ENCODE measurements at regions not wholly inside any gene's neighbourhood (a gene's known extent, or its start where the extent isn't known, plus 50 kb on each side); places are given as distances from the start of the nearest gene placed in this dataset.

- Histone ChIP-seq H3K27me3 (replicated peaks in 1 of 7) (no peaks in the 10 kb centered on the region), H3K4me1 (no peaks in the 10 kb centered on the region), H3K4me3 (no peak overlapping the region), H3K36me3 (no peaks in the 10 kb centered on the region), H3K9me3 (peaks cover 0 to 7% (median 0%) of the 10 kb centered on the region in 8 donors), H3K27ac (no peak overlapping the region)
- 81 to 91% (median 89%) methylated on average over 3 of the region's 3 CpGs for WGBS, 5 donors
- no peak for TF ChIP-seq CTCF (IDR thresholded peaks at IDR 0.05 in 8 of 11, conservative IDR thresholded peaks at IDR 0.05 in 3 of 11)
- TF ChIP-seq POLR2A (IDR thresholded peaks at IDR 0.05), result no peak
- no peak for TF ChIP-seq POLR2AphosphoS5 (IDR thresholded peaks at IDR 0.05)
- intact Hi-C loops (cut with DNase I; ENCODE audit: low total_unique reads), result no loop called here
- DNase-seq, result no peak
Measured at GRCh38 chr5:11981986-11982385, 77.7 kb upstream of the CTNND2 start.

- Histone ChIP-seq H3K4me1 (no peaks in the 10 kb centered on the region), H3K27me3 (replicated peaks in 1 of 7) (no peaks in the 10 kb centered on the region), H3K9me3 (peaks cover 0 to 7% (median 0%) of the 10 kb centered on the region in 8 donors), H3K27ac (no peak overlapping the region), H3K4me3 (no peak overlapping the region), H3K36me3 (no peaks in the 10 kb centered on the region)
- no peak for DNase-seq
- WGBS, 5 donors, result 81 to 90% (median 84%) methylated on average over 2 of the region's 2 CpGs
- TF ChIP-seq CTCF (IDR thresholded peaks at IDR 0.05 in 8 of 11, conservative IDR thresholded peaks at IDR 0.05 in 3 of 11), result no peak
- TF ChIP-seq POLR2AphosphoS5 (IDR thresholded peaks at IDR 0.05), result no peak
- no peak for TF ChIP-seq POLR2A (IDR thresholded peaks at IDR 0.05)
- intact Hi-C loops (cut with DNase I; ENCODE audit: low total_unique reads), result no loop called here
Measured at GRCh38 chr5:11977904-11978303, 73.7 kb upstream of the CTNND2 start.

- H3K4me3 ChIP-seq, result no peak overlapping the region
- H3K9me3 ChIP-seq, result peaks cover 0 to 3% (median 0%) of the 10 kb centered on the region in 8 donors
- no peaks in the 10 kb centered on the region for H3K36me3 ChIP-seq
- H3K27me3 ChIP-seq (replicated peaks in 1 of 7), result no peaks in the 10 kb centered on the region
- WGBS, 5 donors, result 79 to 87% (median 83%) methylated on average over 7 of the region's 7 CpGs
- no peaks in the 10 kb centered on the region for H3K4me1 ChIP-seq
- no peak overlapping the region for H3K27ac ChIP-seq
- intact Hi-C loops (cut with DNase I; ENCODE audit: low total_unique reads), result no loop called here
- no peak for DNase-seq
- TF ChIP-seq POLR2AphosphoS5 (IDR thresholded peaks at IDR 0.05) (no peak), POLR2A (IDR thresholded peaks at IDR 0.05) (no peak), CTCF (IDR thresholded peaks at IDR 0.05 in 8 of 11, conservative IDR thresholded peaks at IDR 0.05 in 3 of 11) (no peak)
Measured at GRCh38 chr5:11973469-11973868, 69.2 kb upstream of the CTNND2 start.

- intact Hi-C loops (cut with DNase I; ENCODE audit: low total_unique reads), result no loop called here
- Histone ChIP-seq H3K36me3 (no peaks in the 10 kb centered on the region), H3K27me3 (replicated peaks in 1 of 7) (no peaks in the 10 kb centered on the region), H3K9me3 (peaks cover 0 to 4% (median 0%) of the 10 kb centered on the region in 8 donors), H3K27ac (no peak overlapping the region), H3K4me3 (no peak overlapping the region), H3K4me1 (no peaks in the 10 kb centered on the region)
- DNase-seq, result no peak
- 90 to 95% (median 92%) methylated on average over 3 of the region's 3 CpGs for WGBS, 5 donors
- no peak for TF ChIP-seq POLR2A (IDR thresholded peaks at IDR 0.05)
- TF ChIP-seq POLR2AphosphoS5 (IDR thresholded peaks at IDR 0.05), result no peak
- no peak for TF ChIP-seq CTCF (IDR thresholded peaks at IDR 0.05 in 8 of 11, conservative IDR thresholded peaks at IDR 0.05 in 3 of 11)
Measured at GRCh38 chr5:11963227-11963626, 59.0 kb upstream of the CTNND2 start.
